IMR-90 (cell line): ENCODE measurements at regions not wholly inside any gene's neighbourhood (a gene's known extent, or its start where the extent isn't known, plus 50 kb on each side); places are given as distances from the start of the nearest gene placed in this dataset.

ENCODE experiments used
- ATAC-seq: fragments of 200-7000 bp; cut with Tn5 transposase; 2 replicates; pipeline ENCODE4 v1.9.1; 2020; ENCODE audit warnings: low read depth, mild to moderate bottlenecking, moderate library complexity
- BruUV-seq: library from RNA; stranded (reverse); fragments of 400-500 nt; replicated peaks from 2 replicates; lab custom pipeline; 2021; lab: Mats Ljungman, UMichigan
- CTCF ChIA-PET: fragments of 300-600 bp; formaldehyde crosslinking; extraction: SDS; loops from one replicate; lab custom pipeline; 2021; ENCODE audit warnings: antibody characterized with exemption; lab: Yijun Ruan, JAX
- POLR2A ChIA-PET: fragments of 300-600 bp; sonication (Branson Sonifier 250); formaldehyde crosslinking; loops from one replicate; lab custom pipeline; 2022; ENCODE audit warnings: antibody characterized with exemption; ENCODE audit not compliant: unreplicated experiment; lab: Charles Lee
- DNase-seq: peaks from one replicate; pipeline ENCODE4 v3.0.0; 2013
- H2AFZ ChIP-seq: replicated peaks from 2 replicates; pipeline ENCODE3; 2013; ENCODE audit warnings: low read length, mild to moderate bottlenecking; ENCODE audit not compliant: poor library complexity
- H2AK5ac ChIP-seq: 2 replicates; pipeline ENCODE4 v1.6.1; 2013; ENCODE audit warnings: low read depth, low read length, inconsistent platforms
- H2AK9ac ChIP-seq: replicated peaks from 2 replicates; pipeline ENCODE3; 2013; ENCODE audit warnings: mild to moderate bottlenecking, low read depth, low read length, moderate library complexity; ENCODE audit not compliant: poor library complexity
- H2BK120ac ChIP-seq: 2 replicates; pipeline ENCODE4 v1.6.1; 2013; ENCODE audit warnings: low read depth, low read length, inconsistent platforms
- H2BK15ac ChIP-seq: 3 replicates; pipeline ENCODE4 v1.6.1; 2013; ENCODE audit warnings: low read depth, low read length, inconsistent platforms
- H2BK20ac ChIP-seq: 2 replicates; pipeline ENCODE4 v1.6.1; 2013; ENCODE audit warnings: low read depth, mild to moderate bottlenecking, inconsistent platforms, low read length, moderate library complexity
- H2BK5ac ChIP-seq: 2 replicates; pipeline ENCODE4 v1.6.1; 2013; ENCODE audit warnings: mild to moderate bottlenecking, low read depth, low read length, inconsistent platforms; ENCODE audit not compliant: poor library complexity, severe bottlenecking
- H3K14ac ChIP-seq: replicated peaks from 2 replicates; pipeline ENCODE4 v1.6.1; 2013; ENCODE audit warnings: low read depth, low read length, inconsistent platforms
- H3K18ac ChIP-seq: 2 replicates; pipeline ENCODE4 v1.6.1; 2013; ENCODE audit warnings: low read depth, low read length, control low read depth
- H3K23ac ChIP-seq: 2 replicates; pipeline ENCODE4 v1.6.1; 2013; ENCODE audit warnings: low read depth, low read length, inconsistent platforms
- H3K27ac ChIP-seq: 2 replicates; pipeline ENCODE4 v1.5.1; 2013; ENCODE audit warnings: mild to moderate bottlenecking, control low read depth, low read length; ENCODE audit not compliant: insufficient read depth
- H3K27me3 ChIP-seq: 2 replicates; pipeline ENCODE4 v1.6.1; 2013; ENCODE audit warnings: low read length; ENCODE audit not compliant: control insufficient read depth, insufficient read depth
- H3K36me3 ChIP-seq: 2 replicates; pipeline ENCODE4 v1.6.1; 2013; ENCODE audit warnings: low read length, mixed read lengths; ENCODE audit not compliant: control insufficient read depth, insufficient read depth
- H3K4ac ChIP-seq: 2 replicates; pipeline ENCODE4 v1.6.1; 2013; ENCODE audit warnings: low read depth, low read length, inconsistent platforms
- H3K4me1 ChIP-seq: 2 replicates; pipeline ENCODE4 v1.6.1; 2013; ENCODE audit warnings: low read length, mixed read lengths; ENCODE audit not compliant: control insufficient read depth, insufficient read depth
- H3K4me2 ChIP-seq: 2 replicates; pipeline ENCODE4 v1.6.1; 2013; ENCODE audit warnings: low read depth, mild to moderate bottlenecking, control low read depth, low read length, moderate library complexity
- H3K4me3 ChIP-seq: 2 replicates; pipeline ENCODE4 v1.5.1; 2013; ENCODE audit warnings: low read depth, mild to moderate bottlenecking, control low read depth, low read length, moderate library complexity; ENCODE audit not compliant: insufficient read depth
- H3K56ac ChIP-seq: 2 replicates; pipeline ENCODE4 v1.6.1; 2013; ENCODE audit warnings: low read length, inconsistent platforms; ENCODE audit not compliant: insufficient read depth; ENCODE audit errors: extremely low read depth
- H3K79me1 ChIP-seq, 2 experiments: 2 replicates each; pipeline ENCODE4 v1.6.1; 2013; ENCODE audit warnings: low read length in 2 of 2, inconsistent platforms in 1 of 2, low read depth in 1 of 2
- H3K9ac ChIP-seq: 2 replicates; pipeline ENCODE4 v1.6.1; 2013; ENCODE audit warnings: low read depth, low read length, control low read depth
- H3K9me1 ChIP-seq: 2 replicates; pipeline ENCODE4 v1.6.1; 2013; ENCODE audit warnings: low read length, inconsistent platforms; ENCODE audit not compliant: insufficient read depth
- H3K9me3 ChIP-seq: 2 replicates; pipeline ENCODE4 v1.6.1; 2013; ENCODE audit warnings: low read length; ENCODE audit not compliant: control insufficient read depth, insufficient read depth
- H4K20me1 ChIP-seq: 2 replicates; pipeline ENCODE4 v1.6.1; 2013; ENCODE audit warnings: low read length, inconsistent platforms; ENCODE audit not compliant: insufficient read depth
- H4K5ac ChIP-seq: 2 replicates; pipeline ENCODE4 v1.6.1; 2013; ENCODE audit warnings: mild to moderate bottlenecking, low read depth, low read length, control low read depth
- H4K8ac ChIP-seq, 2 experiments: 2 replicates each; pipeline ENCODE4 v1.6.1; 2013; ENCODE audit warnings: low read depth in 2 of 2, low read length in 2 of 2, control low read depth in 1 of 2, inconsistent platforms in 1 of 2
- H4K91ac ChIP-seq: 2 replicates; pipeline ENCODE4 v1.6.1; 2013; ENCODE audit warnings: low read depth, low read length, inconsistent platforms; ENCODE audit not compliant: insufficient read depth
- BHLHE40 ChIP-seq: fragments of 150-350 bp; IDR thresholded peaks from 2 replicates; pipeline ENCODE4 v1.6.1; 2016; ENCODE audit warnings: mild to moderate bottlenecking, low read depth, low read length
- CEBPB ChIP-seq: IDR thresholded peaks from 2 replicates; pipeline ENCODE4 v1.6.1; 2012; ENCODE audit warnings: low read depth, low read length, improper control_type of control experiment
- CHD1 ChIP-seq: IDR thresholded peaks from 2 replicates; pipeline ENCODE4 v1.6.1; 2012; ENCODE audit warnings: low read depth, low read length, improper control_type of control experiment
- FOS ChIP-seq: fragments of 150-350 bp; IDR thresholded peaks from 2 replicates; pipeline ENCODE4 v1.6.1; 2016; ENCODE audit warnings: low read depth, low read length
- MAFK ChIP-seq: IDR thresholded peaks from 2 replicates; pipeline ENCODE4 v1.6.1; 2012; ENCODE audit warnings: low read depth, low read length, improper control_type of control experiment
- MAZ ChIP-seq: IDR thresholded peaks from 2 replicates; pipeline ENCODE4 v1.6.1; 2012; ENCODE audit warnings: low read depth, mild to moderate bottlenecking, low read length, improper control_type of control experiment, moderate library complexity, borderline replicate concordance
- MXI1 ChIP-seq: IDR thresholded peaks from 2 replicates; pipeline ENCODE4 v1.6.1; 2012; ENCODE audit warnings: low read depth, mild to moderate bottlenecking, low read length, moderate library complexity, borderline replicate concordance
- NFE2L2 ChIP-seq: fragments of 150-350 bp; IDR thresholded peaks from 2 replicates; pipeline ENCODE4 v1.6.1; 2016; ENCODE audit warnings: low read depth, mild to moderate bottlenecking, low read length
- POLR2A ChIP-seq: IDR thresholded peaks from 2 replicates; pipeline ENCODE4 v1.6.1; 2012; ENCODE audit warnings: mild to moderate bottlenecking, low read depth, low read length
- RAD21 ChIP-seq: IDR thresholded peaks from 2 replicates; pipeline ENCODE4 v1.6.1; 2012; ENCODE audit warnings: low read length, improper control_type of control experiment
- RCOR1 ChIP-seq: IDR thresholded peaks from 2 replicates; pipeline ENCODE4 v1.6.1; 2012; ENCODE audit warnings: mild to moderate bottlenecking, low read length, improper control_type of control experiment; ENCODE audit not compliant: insufficient replicate concordance
- RFX5 ChIP-seq: IDR thresholded peaks from 2 replicates; pipeline ENCODE4 v1.8.0; 2012; ENCODE audit warnings: low read depth, mild to moderate bottlenecking, low read length, moderate library complexity
- SMC3 ChIP-seq: fragments of 150-350 bp; IDR thresholded peaks from 2 replicates; pipeline ENCODE4 v1.6.1; 2016; ENCODE audit warnings: low read depth, mild to moderate bottlenecking, antibody characterized with exemption, low read length, moderate library complexity
- WGBS, 2 experiments: methylation state at CpG; one replicate each; pipeline versions ENCODE4 v1.1.5 to v1.1.7; 2013; ENCODE audit warnings: missing lambda C conversion rate in 2 of 2; ENCODE audit not compliant: insufficient read length in 1 of 2; ENCODE audit errors: extremely low coverage in 2 of 2; 5-methylcytosine and 5-hydroxymethylcytosine counted together
- dilution Hi-C: fragments of 300-500 bp; cut with HindIII; formaldehyde crosslinking; loops from one replicate; pipeline ENCODE4 v1.14.3; 2018; ENCODE audit warnings: low sequenced_read_pairs; ENCODE audit not compliant: unreplicated experiment
- in situ Hi-C: fragments of 300-500 bp; cut with MboI; formaldehyde crosslinking; loops from 3 replicates; pipeline ENCODE4 v1.14.3; 2019; ENCODE audit warnings: low sequenced_read_pairs, inconsistent platforms, mixed read lengths
- intact Hi-C: fragments of 100-400 bp; cut with micrococcal nuclease; formaldehyde crosslinking; loops from 2 replicates; pipeline ENCODE4 v1.10.0; 2022
- TF ChIP-seq, protein P1 (sequence below): conservative IDR thresholded peaks from 2 replicates; pipeline ENCODE4 v1.5.1; 2012; ENCODE audit warnings: mild to moderate bottlenecking, low read depth, low read length, improper control_type of control experiment
- TF ChIP-seq, protein P2 (sequence below): fragments of 150-350 bp; IDR thresholded peaks from 2 replicates; pipeline ENCODE4 v1.6.1; 2016; ENCODE audit warnings: low read depth, mild to moderate bottlenecking, low read length, moderate library complexity, borderline replicate concordance
- TF ChIP-seq, protein P3 (sequence below): fragments of 150-350 bp; IDR thresholded peaks from 2 replicates; pipeline ENCODE4 v1.6.1; 2017; ENCODE audit warnings: mild to moderate bottlenecking, antibody characterized with exemption, low read length, low read depth

DNA sequence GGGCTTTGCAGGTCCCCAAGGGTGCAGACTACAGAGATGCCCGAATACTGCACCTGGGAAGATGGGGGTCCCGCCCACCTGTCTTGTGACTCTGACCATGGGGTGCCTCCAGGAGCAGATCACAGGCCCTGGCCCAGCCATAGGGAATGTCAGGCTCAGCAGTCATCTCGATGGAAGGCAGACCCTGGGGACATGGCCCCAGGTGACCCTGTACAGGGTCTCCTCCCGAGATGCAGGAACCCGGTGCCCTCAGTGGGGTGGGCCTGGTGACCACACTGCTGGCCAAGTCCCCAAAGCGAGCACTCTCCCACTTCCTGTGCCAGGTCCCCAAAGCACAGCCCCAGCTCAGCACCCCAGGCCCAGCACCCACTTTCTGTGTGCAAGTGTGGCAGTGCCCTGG, 903.7 kb upstream of the USP15 start:
- Histone ChIP-seq H3K9ac (no peak overlapping the region), H3K18ac (no peak overlapping the region), H3K56ac (no peak overlapping the region), H2AK5ac (no peak overlapping the region), H3K14ac (no peak overlapping the region), H2AFZ (no peak overlapping the region), H2BK5ac (no peak overlapping the region), H4K20me1 (no peaks in the 10 kb centered on the region), H4K8ac (no peak overlapping the region), H4K91ac (no peak overlapping the region), H3K4me1 (no peaks in the 10 kb centered on the region), H2AK9ac (no peak overlapping the region), H3K4me2 (no peak overlapping the region), H3K27me3 (no peaks in the 10 kb centered on the region), H2BK120ac (no peak overlapping the region), H3K4ac (no peak overlapping the region), H3K36me3 (no peaks in the 10 kb centered on the region), H3K4me3 (no peak overlapping the region), H2BK15ac (no peak overlapping the region), H4K5ac (no peak overlapping the region), H3K23ac (no peak overlapping the region), H2BK20ac (no peak overlapping the region), H3K27ac (no peak overlapping the region), H3K9me1 (no peaks in the 10 kb centered on the region), H3K79me1 (no peaks in the 10 kb centered on the region), H3K9me3 (peaks cover 28% of the 10 kb centered on the region)
- no peak for ATAC-seq
- WGBS, 2 experiments = 48% methylated on average over 3 of the region's 6 CpGs; no CpG with 5 or more reads in 1 of the 2 experiments
- dilution Hi-C loops = no loop called here
- BruUV-seq = no TSS peak
- no peak for DNase-seq
- intact Hi-C loops = no loop called here
- TF ChIP-seq POLR2A = no peak
- TF ChIP-seq RFX5 = no peak
- TF ChIP-seq, protein P1, sequence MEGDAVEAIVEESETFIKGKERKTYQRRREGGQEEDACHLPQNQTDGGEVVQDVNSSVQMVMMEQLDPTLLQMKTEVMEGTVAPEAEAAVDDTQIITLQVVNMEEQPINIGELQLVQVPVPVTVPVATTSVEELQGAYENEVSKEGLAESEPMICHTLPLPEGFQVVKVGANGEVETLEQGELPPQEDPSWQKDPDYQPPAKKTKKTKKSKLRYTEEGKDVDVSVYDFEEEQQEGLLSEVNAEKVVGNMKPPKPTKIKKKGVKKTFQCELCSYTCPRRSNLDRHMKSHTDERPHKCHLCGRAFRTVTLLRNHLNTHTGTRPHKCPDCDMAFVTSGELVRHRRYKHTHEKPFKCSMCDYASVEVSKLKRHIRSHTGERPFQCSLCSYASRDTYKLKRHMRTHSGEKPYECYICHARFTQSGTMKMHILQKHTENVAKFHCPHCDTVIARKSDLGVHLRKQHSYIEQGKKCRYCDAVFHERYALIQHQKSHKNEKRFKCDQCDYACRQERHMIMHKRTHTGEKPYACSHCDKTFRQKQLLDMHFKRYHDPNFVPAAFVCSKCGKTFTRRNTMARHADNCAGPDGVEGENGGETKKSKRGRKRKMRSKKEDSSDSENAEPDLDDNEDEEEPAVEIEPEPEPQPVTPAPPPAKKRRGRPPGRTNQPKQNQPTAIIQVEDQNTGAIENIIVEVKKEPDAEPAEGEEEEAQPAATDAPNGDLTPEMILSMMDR = no peak
- TF ChIP-seq, protein P2, sequence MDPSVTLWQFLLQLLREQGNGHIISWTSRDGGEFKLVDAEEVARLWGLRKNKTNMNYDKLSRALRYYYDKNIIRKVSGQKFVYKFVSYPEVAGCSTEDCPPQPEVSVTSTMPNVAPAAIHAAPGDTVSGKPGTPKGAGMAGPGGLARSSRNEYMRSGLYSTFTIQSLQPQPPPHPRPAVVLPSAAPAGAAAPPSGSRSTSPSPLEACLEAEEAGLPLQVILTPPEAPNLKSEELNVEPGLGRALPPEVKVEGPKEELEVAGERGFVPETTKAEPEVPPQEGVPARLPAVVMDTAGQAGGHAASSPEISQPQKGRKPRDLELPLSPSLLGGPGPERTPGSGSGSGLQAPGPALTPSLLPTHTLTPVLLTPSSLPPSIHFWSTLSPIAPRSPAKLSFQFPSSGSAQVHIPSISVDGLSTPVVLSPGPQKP = no peak
- TF ChIP-seq MAFK = no peak
- no peak for TF ChIP-seq CEBPB
- TF ChIP-seq RAD21 = no peak
- no peak for TF ChIP-seq BHLHE40
- no peak for TF ChIP-seq MXI1
- no peak for TF ChIP-seq RCOR1
- TF ChIP-seq MAZ = no peak
- TF ChIP-seq, protein P3, sequence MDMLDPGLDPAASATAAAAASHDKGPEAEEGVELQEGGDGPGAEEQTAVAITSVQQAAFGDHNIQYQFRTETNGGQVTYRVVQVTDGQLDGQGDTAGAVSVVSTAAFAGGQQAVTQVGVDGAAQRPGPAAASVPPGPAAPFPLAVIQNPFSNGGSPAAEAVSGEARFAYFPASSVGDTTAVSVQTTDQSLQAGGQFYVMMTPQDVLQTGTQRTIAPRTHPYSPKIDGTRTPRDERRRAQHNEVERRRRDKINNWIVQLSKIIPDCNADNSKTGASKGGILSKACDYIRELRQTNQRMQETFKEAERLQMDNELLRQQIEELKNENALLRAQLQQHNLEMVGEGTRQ = no peak
- no peak for TF ChIP-seq SMC3
- TF ChIP-seq FOS = no peak
- no peak for TF ChIP-seq NFE2L2
- TF ChIP-seq CHD1 = no peak
- CTCF ChIA-PET = no interaction called here
- in situ Hi-C loops = no loop called here
- POLR2A ChIA-PET = no interaction called here
